Thymus (tissue), 11 donors: ENCODE measurements at regions not wholly inside any gene's neighbourhood (a gene's known extent, or its start where the extent isn't known, plus 50 kb on each side); places are given as distances from the start of the nearest gene placed in this dataset.

Experiments
- DNase-seq, 9 donors: peaks; one replicate each; pipeline ENCODE4 v3.0.0-alpha.2; 2013; ENCODE audit warnings: low spot score in 9 of 9, low read depth in 6 of 9, missing footprints in 1 of 9
- H3K27ac ChIP-seq, 2 donors: one replicate each; pipeline ENCODE4 v1.5.1; 2013; ENCODE audit warnings: control low read depth in 1 of 2, low read depth in 1 of 2, low read length in 1 of 2, mild to moderate bottlenecking in 1 of 2, moderate library complexity in 1 of 2
- H3K27me3 ChIP-seq, 2 donors: one replicate each; pipeline ENCODE4 v1.5.1; 2013; ENCODE audit warnings: low read length in 1 of 2; ENCODE audit not compliant: control insufficient read depth in 2 of 2, insufficient read depth in 1 of 2
- H3K36me3 ChIP-seq, 2 donors: one replicate each; pipeline ENCODE4 v1.5.1; 2013; ENCODE audit warnings: low read length in 1 of 2, mild to moderate bottlenecking in 1 of 2, moderate library complexity in 1 of 2; ENCODE audit not compliant: control insufficient read depth in 2 of 2, insufficient read depth in 2 of 2
- H3K4me1 ChIP-seq, 2 donors: one replicate each; pipeline ENCODE4 v1.5.1; 2013; ENCODE audit warnings: low read length in 2 of 2; ENCODE audit not compliant: control insufficient read depth in 2 of 2, insufficient read depth in 2 of 2
- H3K4me3 ChIP-seq, 2 donors: one replicate each; pipeline ENCODE4 v1.5.1; 2013; ENCODE audit warnings: low read length in 2 of 2, control low read depth in 1 of 2, mild to moderate bottlenecking in 1 of 2
- H3K9me3 ChIP-seq, 2 donors: one replicate each; pipeline ENCODE4 v1.5.1; 2013; ENCODE audit warnings: low read length in 1 of 2, mild to moderate bottlenecking in 1 of 2; ENCODE audit not compliant: control insufficient read depth in 2 of 2, insufficient read depth in 1 of 2
- WGBS: extraction: QIAGEN DNeasy Blood & Tissue Kit; methylation state at CpG from one replicate; pipeline ENCODE4 v1.1.7; 2013; 5-methylcytosine and 5-hydroxymethylcytosine counted together
- donor health status: healthy.

DNA sequence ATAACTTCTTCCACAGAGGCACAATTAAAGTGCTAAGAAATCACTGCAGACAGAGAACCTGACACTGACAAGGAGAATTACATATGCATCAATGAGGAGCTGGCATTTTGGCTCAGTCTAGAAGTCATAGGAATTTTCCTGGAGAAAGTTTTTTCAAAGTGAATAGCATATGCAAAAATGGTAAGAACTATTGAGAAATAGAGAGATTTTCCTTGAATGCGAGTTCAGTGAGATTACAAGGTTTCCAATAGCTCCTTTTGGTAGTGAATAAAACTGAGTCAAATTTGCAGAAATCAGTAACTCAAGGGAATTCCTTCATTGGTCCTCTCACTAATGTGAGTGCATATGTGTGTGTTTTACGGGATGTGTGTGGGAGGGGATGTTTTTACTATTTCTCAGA, 557.5 kb downstream of the PPARGC1A start:
- 92% methylated on average over 2 of the region's 2 CpGs for WGBS
- H3K27ac ChIP-seq = no peak overlapping the region
- no peaks in the 10 kb centered on the region for H3K36me3 ChIP-seq
- no peaks in the 10 kb centered on the region for H3K27me3 ChIP-seq
- no peak for DNase-seq
- no peaks in the 10 kb centered on the region for H3K9me3 ChIP-seq
- no peak overlapping the region for H3K4me3 ChIP-seq
- H3K4me1 ChIP-seq = no peaks in the 10 kb centered on the region

DNA sequence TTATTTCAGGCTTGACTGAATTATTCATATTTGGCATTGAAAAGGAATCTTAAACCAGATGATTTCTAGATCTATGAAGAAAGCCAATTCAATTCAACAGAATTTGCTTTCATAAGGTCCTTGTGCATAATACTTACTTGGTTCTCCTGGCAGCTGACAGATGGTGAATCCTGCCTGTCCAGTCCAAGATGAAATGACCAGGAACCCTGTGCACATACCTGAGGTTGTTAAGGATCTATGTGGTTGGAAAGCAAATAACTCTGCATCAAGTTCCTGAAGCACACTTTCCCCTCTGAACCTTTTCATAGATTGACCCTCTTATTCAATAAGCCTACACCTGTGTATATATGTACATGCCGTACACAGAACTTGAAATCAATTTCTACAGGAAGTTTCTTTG, 562.7 kb downstream of the PPARGC1A start:
- no peak for DNase-seq
- Histone ChIP-seq H3K4me1 (no peaks in the 10 kb centered on the region), H3K27ac (no peak overlapping the region), H3K9me3 (no peaks in the 10 kb centered on the region), H3K27me3 (no peaks in the 10 kb centered on the region), H3K36me3 (no peaks in the 10 kb centered on the region), H3K4me3 (no peak overlapping the region)
- 97% methylated on average over 1 of the region's 1 CpG for WGBS

DNA sequence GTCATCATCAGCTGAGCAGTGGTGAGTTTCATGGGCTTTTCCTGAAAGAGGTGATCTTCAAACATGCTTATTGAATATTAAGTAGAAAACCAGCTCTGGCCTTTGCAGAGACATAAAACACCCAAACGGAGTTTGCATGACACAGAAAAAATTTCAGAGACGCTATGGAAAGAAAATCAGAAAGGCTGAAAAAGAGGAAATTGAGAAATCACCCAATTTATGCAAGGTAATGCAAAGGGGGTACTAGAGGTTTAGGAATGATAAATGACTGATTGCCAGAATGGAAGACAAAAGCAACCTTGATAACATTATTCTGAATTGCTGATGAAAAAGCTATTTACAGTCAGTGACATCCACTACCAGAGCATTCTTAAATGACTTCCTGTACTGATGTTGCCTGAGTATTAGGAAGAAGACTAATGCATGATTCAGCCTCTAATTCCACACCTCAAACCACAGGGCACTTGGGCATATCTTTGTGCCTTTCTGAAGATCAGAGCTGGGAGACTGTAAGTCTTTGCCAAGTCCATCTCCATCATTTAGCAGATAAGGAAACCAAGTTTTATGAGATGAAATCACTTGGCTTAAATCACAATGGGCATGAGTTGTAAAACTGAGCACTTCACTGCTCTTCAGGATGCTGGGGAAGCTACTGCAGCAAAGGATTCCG, 565.7 kb downstream of the PPARGC1A start:
- Histone ChIP-seq H3K4me1 (no peaks in the 10 kb centered on the region), H3K36me3 (no peaks in the 10 kb centered on the region), H3K27ac (no peak overlapping the region), H3K9me3 (no peaks in the 10 kb centered on the region), H3K27me3 (no peaks in the 10 kb centered on the region), H3K4me3 (no peak overlapping the region)
- WGBS = 36% methylated on average over 3 of the region's 3 CpGs
- no peak for DNase-seq

DNA sequence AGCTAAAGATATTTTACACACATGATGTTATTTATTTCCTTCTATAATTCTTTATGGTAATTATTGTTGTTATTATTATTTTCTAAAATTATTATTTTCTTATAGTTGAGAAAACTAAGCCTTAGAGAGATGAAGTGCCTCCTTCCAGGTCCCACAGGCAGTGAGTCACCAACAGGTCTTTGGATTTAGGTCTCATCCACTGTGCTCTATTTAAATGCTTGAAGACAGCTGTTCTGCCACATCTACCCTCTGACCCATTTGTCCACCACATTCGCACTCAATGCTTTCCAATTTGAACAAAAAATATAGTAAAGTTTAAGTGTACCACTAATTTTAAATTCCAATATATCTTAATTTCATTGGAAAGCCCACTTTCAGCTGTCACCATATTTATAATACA, 566.4 kb downstream of the PPARGC1A start:
- Histone ChIP-seq H3K36me3 (no peaks in the 10 kb centered on the region), H3K4me1 (no peaks in the 10 kb centered on the region), H3K4me3 (no peak overlapping the region), H3K9me3 (no peaks in the 10 kb centered on the region), H3K27ac (no peak overlapping the region), H3K27me3 (no peaks in the 10 kb centered on the region)
- WGBS = 100% methylated on average over 1 of the region's 1 CpG
- no peak for DNase-seq

DNA sequence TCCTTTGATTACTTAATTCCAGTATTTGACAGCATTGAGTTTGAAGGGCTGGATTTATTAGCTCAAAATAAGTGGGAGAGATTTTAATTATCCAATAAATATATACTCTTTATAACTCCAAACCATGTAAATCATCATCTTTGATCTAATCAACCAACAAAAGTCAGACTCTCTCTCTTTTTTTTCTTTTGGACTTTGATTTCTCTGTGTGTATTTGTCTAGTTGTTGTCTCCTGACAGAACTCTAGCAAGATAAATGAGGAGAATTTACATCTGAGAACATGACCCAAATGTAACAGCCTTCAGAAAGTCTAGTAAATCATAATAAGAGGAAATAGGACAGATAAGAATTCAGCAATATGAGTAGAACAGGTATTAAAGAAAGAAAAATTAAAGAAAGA, 567.1 kb downstream of the PPARGC1A start:
- no peaks in the 10 kb centered on the region for H3K36me3 ChIP-seq
- no peaks in the 10 kb centered on the region for H3K4me1 ChIP-seq
- H3K27ac ChIP-seq = no peak overlapping the region
- no peak overlapping the region for H3K4me3 ChIP-seq
- DNase-seq = no peak
- H3K27me3 ChIP-seq = no peaks in the 10 kb centered on the region
- no peaks in the 10 kb centered on the region for H3K9me3 ChIP-seq

DNA sequence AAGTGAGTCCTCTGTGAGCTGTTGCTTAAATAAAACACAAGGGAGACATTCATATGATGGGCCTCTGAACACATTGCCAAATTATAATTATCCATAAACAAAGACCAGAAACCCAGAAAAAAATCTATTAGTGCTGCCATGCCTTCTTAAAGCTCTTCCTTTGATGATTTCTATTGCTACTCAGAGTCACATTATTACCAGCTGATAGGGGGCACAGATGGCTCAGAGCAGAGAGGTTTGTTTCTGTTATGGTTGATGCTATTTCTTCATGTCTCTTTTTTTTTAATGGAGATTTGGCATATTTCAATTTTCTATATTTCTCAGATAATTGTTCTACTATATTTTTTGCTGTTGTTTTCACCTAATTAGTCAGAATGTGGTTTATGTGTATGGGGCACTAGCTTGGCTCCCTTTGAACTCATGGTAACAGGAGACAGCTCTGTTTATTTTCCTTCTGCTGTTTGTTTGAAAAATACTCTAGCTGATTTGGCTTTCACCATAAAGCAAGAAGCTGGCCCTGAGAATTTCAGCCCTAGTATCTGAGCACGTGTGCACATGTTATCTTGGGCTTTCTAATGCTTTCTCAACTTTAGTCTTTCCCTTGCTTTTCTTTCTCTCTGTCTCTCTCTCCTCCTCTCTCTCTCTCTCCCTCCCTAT, 568.8 kb downstream of the PPARGC1A start:
- Histone ChIP-seq H3K36me3 (no peaks in the 10 kb centered on the region), H3K27ac (no peak overlapping the region), H3K27me3 (no peaks in the 10 kb centered on the region), H3K9me3 (no peaks in the 10 kb centered on the region), H3K4me1 (no peaks in the 10 kb centered on the region), H3K4me3 (no peak overlapping the region)
- WGBS = 85% methylated on average over 1 of the region's 1 CpG
- DNase-seq = no peak

DNA sequence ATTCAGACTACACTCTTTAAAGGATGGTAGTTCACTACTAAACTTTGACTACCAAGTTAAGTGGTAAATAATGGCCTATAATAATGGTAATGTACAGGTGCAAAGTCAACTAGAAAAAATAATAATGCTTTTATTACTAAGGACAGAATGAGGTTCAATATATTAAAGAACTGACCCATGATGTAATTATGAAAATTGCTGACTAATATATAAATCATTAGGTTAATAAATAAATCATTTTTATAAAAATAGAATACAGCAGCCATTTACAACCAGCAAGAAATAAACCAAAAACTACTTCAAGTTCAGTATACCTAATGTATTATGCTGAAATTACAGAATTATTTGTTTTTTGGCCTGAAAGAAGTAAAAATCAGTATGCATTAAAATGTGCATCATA, 577.2 kb downstream of the PPARGC1A start:
- no peaks in the 10 kb centered on the region for H3K27me3 ChIP-seq
- H3K4me1 ChIP-seq = no peaks in the 10 kb centered on the region
- no peak overlapping the region for H3K4me3 ChIP-seq
- H3K9me3 ChIP-seq = no peaks in the 10 kb centered on the region
- DNase-seq = no peak
- H3K36me3 ChIP-seq = no peaks in the 10 kb centered on the region
- H3K27ac ChIP-seq = no peak overlapping the region

DNA sequence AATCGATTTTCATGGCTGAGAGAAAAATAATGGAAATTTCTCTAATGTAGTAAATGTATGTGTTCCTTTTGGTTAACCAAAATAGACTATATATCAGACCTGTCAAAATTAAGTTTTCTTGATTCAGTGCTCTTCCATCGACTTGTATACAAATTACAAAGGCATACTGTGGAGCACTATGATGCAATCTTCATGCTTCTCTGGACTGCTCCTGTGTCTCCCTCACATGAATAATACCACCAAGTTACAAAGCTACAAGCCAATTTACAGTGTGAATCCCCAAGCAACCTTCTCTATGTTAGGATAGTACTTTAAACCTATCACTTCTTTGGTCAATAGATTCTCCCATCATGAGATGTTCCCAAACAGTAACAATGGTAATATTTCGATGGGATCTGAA, 577.9 kb downstream of the PPARGC1A start:
- Histone ChIP-seq H3K27ac (no peak overlapping the region), H3K4me1 (no peaks in the 10 kb centered on the region), H3K9me3 (no peaks in the 10 kb centered on the region), H3K4me3 (no peak overlapping the region), H3K36me3 (no peaks in the 10 kb centered on the region), H3K27me3 (no peaks in the 10 kb centered on the region)
- WGBS = 86% methylated on average over 3 of the region's 3 CpGs
- no peak for DNase-seq

DNA sequence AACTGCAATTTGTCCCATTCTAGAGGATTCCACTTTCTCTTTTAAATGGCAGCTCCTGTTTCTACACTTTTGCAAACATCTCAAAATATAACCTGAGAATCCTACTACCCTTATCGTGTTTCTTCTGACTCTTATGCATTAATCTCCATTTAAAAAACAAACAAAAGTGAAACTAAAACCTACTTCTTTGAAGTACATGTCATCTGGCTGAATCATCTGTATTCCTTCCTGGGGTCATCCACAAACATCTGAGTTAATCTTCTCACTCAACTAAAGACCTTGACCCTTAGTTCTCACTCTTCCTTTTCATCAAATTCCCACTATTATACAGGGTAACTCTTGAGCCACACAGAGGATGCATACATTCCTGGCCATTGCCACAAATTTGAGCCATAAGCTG, 584.8 kb downstream of the PPARGC1A start:
- Histone ChIP-seq H3K27me3 (no peaks in the 10 kb centered on the region), H3K36me3 (no peaks in the 10 kb centered on the region), H3K4me3 (no peak overlapping the region), H3K9me3 (no peaks in the 10 kb centered on the region), H3K4me1 (no peaks in the 10 kb centered on the region), H3K27ac (no peak overlapping the region)
- WGBS = 46% methylated on average over 1 of the region's 1 CpG
- no peak for DNase-seq
